HepG2 (cell line): ENCODE measurements at regions not wholly inside any gene's neighbourhood (a gene's known extent, or its start where the extent isn't known, plus 50 kb on each side); places are given as distances from the start of the nearest gene placed in this dataset.
A peak's percentile ranks its signal among the peaks of the same experiment; 100 is the strongest.

ENCODE experiments used
- FOXK1 ChIP-seq: sonication (generic); formaldehyde crosslinking; IDR thresholded peaks from 2 replicates; pipeline ENCODE4 v1.4.0; 2020; ENCODE audit warnings: low read depth, missing genetic modification reagents, borderline replicate concordance
- FOXP4 ChIP-seq: sonication (generic); formaldehyde crosslinking; IDR thresholded peaks from 2 replicates; pipeline ENCODE4 v1.4.0; 2020; ENCODE audit warnings: missing genetic modification reagents
- HMGXB4 ChIP-seq, 2 experiments: sonication (generic) in 1 of 2; formaldehyde crosslinking in 1 of 2; IDR thresholded peaks; 2 replicates each; pipeline versions ENCODE4 v1.4.0 to v1.6.1; 2018 to 2020; ENCODE audit warnings: missing genetic modification reagents in 2 of 2, borderline replicate concordance in 1 of 2, low read depth in 1 of 2, mild to moderate bottlenecking in 1 of 2, missing biosample characterization in 1 of 2
- KLF9 ChIP-seq: IDR thresholded peaks from 2 replicates; pipeline ENCODE4 v1.6.1; 2016; ENCODE audit warnings: low read depth
- NFRKB ChIP-seq: fragments of 450-650 bp; IDR thresholded peaks from 2 replicates; pipeline ENCODE4 v1.6.1; 2017
- PAF1 ChIP-seq: IDR thresholded peaks from 2 replicates; pipeline ENCODE4 v1.6.1; 2016; ENCODE audit warnings: missing genetic modification reagents, missing compliant biosample characterization
- PBX2 ChIP-seq: IDR thresholded peaks from 2 replicates; pipeline ENCODE4 v1.6.1; 2016; ENCODE audit warnings: control low read depth
- POGK ChIP-seq: sonication (generic); formaldehyde crosslinking; conservative IDR thresholded peaks from 2 replicates; pipeline ENCODE4 v1.8.0; 2022; ENCODE audit warnings: mild to moderate bottlenecking, moderate library complexity, missing genetic modification reagents
- RXRB ChIP-seq: IDR thresholded peaks from 2 replicates; pipeline ENCODE4 v1.6.1; 2016; ENCODE audit warnings: borderline replicate concordance, missing genetic modification reagents, missing compliant biosample characterization
- SRSF4 ChIP-seq: fragments of 200-400 bp; formaldehyde crosslinking; IDR thresholded peaks from one replicate; pipeline ENCODE4 v1.6.1; 2018; ENCODE audit warnings: mild to moderate bottlenecking, low read depth, low read length, moderate library complexity; ENCODE audit not compliant: poor library complexity, severe bottlenecking
- TBP ChIP-seq: sonication (generic); formaldehyde crosslinking; IDR thresholded peaks from 2 replicates; pipeline ENCODE4 v1.5.0; 2020; ENCODE audit warnings: missing genetic modification reagents
- TEF ChIP-seq: sonication (generic); formaldehyde crosslinking; IDR thresholded peaks from 2 replicates; pipeline ENCODE4 v1.5.0; 2020; ENCODE audit warnings: missing genetic modification reagents
- ZNF24 ChIP-seq: fragments of 450-650 bp; IDR thresholded peaks from 2 replicates; pipeline ENCODE4 v1.6.1; 2017; ENCODE audit warnings: antibody characterized with exemption, mild to moderate bottlenecking
- ZNF251 ChIP-seq: sonication (generic); formaldehyde crosslinking; IDR thresholded peaks from 2 replicates; pipeline ENCODE4 v1.9.0; 2021; ENCODE audit warnings: mild to moderate bottlenecking, missing genetic modification reagents
- ZNF503 ChIP-seq: sonication (generic); formaldehyde crosslinking; IDR thresholded peaks from 2 replicates; pipeline ENCODE4 v1.4.0; 2020; ENCODE audit warnings: missing genetic modification reagents
- ZNF572 ChIP-seq: sonication (generic); formaldehyde crosslinking; IDR thresholded peaks from 2 replicates; pipeline ENCODE4 v1.5.1; 2020; ENCODE audit warnings: mild to moderate bottlenecking, missing genetic modification reagents
- ZNF737 ChIP-seq: sonication (generic); formaldehyde crosslinking; IDR thresholded peaks from 2 replicates; pipeline ENCODE4 v1.5.0; 2020; ENCODE audit warnings: missing genetic modification reagents, mild to moderate bottlenecking, borderline replicate concordance
- ZNF747 ChIP-seq: sonication (generic); formaldehyde crosslinking; IDR thresholded peaks from 2 replicates; pipeline ENCODE4 v1.8.1; 2023; ENCODE audit warnings: missing genetic modification reagents, mild to moderate bottlenecking, borderline replicate concordance
- ZNF784 ChIP-seq: sonication (generic); formaldehyde crosslinking; IDR thresholded peaks from 2 replicates; pipeline ENCODE4 v1.5.1; 2020; ENCODE audit warnings: missing genetic modification reagents, mild to moderate bottlenecking, borderline replicate concordance

- peak in 1 of 2 experiments; percentile 54; a peak in 2 of 4 replicates for TF ChIP-seq HMGXB4 (CRISPR knock-in tag; IDR thresholded peaks at IDR 0.05; ENCODE audit: borderline replicate concordance in 1 of 2, low read depth in 1 of 2)
- no peak for TF ChIP-seq ZNF251
- TF ChIP-seq TBP = no peak
- no peak for TF ChIP-seq ZNF24
- TF ChIP-seq ZNF503 = no peak
- TF ChIP-seq FOXP4 = no peak
- no peak for TF ChIP-seq ZNF737
- TF ChIP-seq ZNF747 (CRISPR knock-in tag) = no peak
- no peak for TF ChIP-seq TEF (CRISPR knock-in tag)
- TF ChIP-seq POGK (CRISPR knock-in tag) = no peak
- no peak for TF ChIP-seq KLF9
- TF ChIP-seq PBX2 (CRISPR knock-in tag) = no peak
- TF ChIP-seq ZNF572 (CRISPR knock-in tag) = no peak
- 0 out of 2 replicates have a peak, but pooled peaks have one; percentile 21 for TF ChIP-seq RXRB (CRISPR knock-in tag)
- TF ChIP-seq ZNF784 (CRISPR knock-in tag) = no peak
- TF ChIP-seq SRSF4 = no peak
- TF ChIP-seq NFRKB = no peak
- no peak for TF ChIP-seq PAF1 (CRISPR knock-in tag)
- no peak for TF ChIP-seq FOXK1 (CRISPR knock-in tag)
Measured at GRCh38 chr10:30534465-30535144, 94.9 kb downstream of the LYZL2 start (continued).
